HG03103 (cell line): ENCODE measurements at regions not wholly inside any gene's neighbourhood (a gene's known extent, or its start where the extent isn't known, plus 50 kb on each side); places are given as distances from the start of the nearest gene placed in this dataset.
"Not testable (repeated sequence)": the region's sequence is repeated elsewhere in the genome, so short reads cannot be mapped to it uniquely, and the experiment has no call there.

Experiments used
- ATAC-seq: cut with Tn5 transposase; IDR thresholded peaks from one replicate; pipeline ENCODE4 v1.9.1; 2021; ENCODE audit warnings: low read depth; ENCODE audit not compliant: unreplicated experiment

DNA sequence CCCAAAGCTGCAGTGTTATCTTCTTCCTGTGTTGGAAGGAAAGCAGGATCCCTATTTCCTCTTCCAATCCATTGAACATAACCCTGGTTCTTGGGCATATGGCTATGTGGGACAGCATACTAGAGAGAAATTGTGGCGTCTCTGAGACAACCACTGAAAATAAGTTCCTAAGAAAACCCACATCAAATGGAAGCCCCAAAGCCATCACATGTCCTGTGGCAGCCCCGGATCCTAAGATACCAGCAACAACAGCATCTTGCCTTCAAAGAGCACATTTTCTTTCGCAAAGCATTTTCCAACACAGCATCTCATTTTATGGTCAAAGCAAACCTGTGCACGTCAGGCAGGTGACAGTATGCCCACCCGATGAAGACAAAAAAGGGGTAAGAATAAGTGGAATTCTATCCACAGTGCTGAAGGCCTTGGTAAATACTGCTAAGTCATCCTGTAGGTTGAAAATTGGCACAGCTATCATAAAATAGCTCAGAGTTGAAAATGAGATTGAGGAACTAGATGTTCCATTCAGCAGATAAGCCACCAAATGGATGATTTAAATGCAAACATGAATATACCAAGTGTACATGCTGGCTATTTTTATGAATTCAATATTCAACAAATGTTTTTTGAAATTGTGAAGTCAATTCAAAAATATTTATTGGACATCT, 232.2 kb downstream of the DLEU7 start:
- no peak for ATAC-seq

GRCh38 chr13:50612717-50613116, 230.8 kb downstream of the DLEU7 start:
- ATAC-seq, result no peak

DNA sequence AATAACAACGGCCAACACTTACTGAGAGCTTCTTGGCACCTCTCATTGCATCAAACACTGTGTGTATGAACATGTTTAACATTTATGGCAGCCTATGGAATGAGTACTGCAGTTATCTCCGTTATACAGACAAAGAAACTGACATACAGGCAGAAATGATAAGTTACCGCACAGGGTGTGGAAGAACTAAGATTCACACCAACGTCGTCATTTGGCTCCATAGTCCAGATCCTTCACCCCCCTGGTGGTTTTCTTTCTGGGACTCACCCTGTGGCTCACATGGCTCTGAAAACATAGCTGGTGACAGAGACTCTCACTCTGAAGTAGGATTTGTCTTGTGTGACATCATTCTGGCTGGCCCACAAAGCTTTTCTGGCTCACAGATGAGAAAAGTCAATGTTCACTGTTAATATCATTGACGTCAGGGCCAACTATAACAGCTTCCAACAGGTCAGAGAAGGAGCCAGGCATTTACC, 230.1 kb downstream of the DLEU7 start:
- ATAC-seq, result no peak

DNA sequence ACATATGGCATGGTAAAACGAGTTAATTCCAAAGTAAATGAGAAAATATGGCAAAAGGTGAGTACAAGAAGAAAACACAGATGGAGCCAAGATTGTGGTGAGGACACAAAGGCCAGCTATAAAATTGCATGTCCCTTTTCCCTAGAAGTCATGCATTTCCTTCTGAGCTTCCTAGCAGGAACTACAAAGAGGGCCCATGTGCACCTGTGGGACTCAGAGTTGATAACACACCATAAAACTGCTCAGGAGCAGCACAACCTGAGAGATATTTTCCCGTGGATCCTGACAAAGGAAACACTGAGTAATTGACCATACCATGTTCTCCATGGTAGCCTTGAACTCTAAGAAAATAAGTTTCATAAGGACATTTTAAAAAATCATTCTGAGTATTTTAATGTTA, 228.3 kb downstream of the DLEU7 start:
- no peak for ATAC-seq

- ATAC-seq, result no peak
Measured at GRCh38 chr13:50616101-50616500, 227.4 kb downstream of the DLEU7 start.

DNA sequence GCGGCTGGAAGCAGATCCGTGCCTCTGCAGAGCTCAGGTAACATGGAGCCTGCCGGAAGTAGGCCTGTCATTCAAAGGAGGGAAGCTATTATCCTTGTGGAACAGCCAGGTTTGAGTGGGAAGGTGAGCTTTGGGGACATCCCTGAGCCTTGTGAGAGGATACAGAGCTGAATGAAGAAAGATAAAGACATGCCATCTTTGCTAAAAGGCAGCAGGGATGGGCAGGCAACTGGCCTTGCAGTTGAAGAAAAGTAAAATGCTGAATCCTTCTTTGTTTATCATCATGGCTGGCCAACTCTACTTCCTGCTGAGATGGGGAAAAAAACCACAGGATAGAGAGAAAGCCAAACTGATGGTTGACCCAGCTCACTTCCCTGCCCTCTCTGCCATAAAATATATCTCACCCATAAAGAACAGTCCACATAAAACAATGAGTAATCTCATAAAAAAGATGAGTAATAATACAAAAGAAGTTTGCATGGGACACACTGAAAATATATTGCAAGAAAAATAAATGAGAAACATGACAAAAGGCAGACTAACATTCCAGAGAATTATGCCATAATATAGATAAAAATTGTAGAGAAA, 226.3 kb downstream of the DLEU7 start:
- no peak for ATAC-seq

GRCh38 chr13:50618206-50618605, 225.3 kb downstream of the DLEU7 start:
- ATAC-seq, result no peak

DNA sequence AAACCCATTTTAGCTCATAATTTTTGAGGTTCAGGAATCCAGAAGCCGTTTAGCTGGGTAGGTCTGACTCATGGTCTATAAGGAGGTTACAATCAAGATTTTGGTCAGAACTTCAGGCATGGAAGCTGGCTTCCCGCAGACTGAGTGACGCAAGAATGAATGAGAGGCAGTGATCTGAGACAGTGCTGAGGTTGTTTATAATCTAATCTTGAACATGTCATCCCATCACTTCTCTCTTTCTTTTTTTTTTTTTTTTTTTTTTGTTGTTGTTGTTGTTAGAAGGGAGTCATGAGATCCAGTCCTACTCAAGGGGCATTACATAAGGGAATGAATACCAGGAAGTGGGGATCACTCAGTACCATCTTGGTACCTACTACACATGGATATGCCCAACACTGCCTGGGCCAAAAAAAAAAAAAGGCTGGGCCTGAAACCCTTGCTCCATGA, 217.4 kb downstream of the DLEU7 start:
- no peak for ATAC-seq

DNA sequence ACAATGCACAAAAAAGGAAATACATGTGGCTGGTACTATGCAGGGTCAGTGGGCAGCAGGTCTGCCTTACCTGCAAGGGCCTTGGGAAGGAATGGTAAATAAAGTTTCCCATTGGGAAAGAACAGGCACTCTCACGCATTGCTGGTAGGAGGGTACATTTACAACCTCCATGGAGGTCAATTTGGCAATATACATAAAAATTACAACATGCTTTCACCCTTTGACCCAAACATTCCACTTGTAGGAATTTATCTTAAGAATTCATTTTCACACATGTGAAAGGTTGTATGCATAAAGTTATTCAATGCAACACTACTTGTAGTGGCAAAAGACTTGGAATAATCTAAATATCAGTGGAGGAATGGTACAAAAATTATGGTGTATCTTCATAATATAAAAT, 216.4 kb downstream of the DLEU7 start:
- no peak for ATAC-seq

- ATAC-seq, result not testable (repeated sequence)
Measured at GRCh38 chr13:50628512-50628911, 215.0 kb downstream of the DLEU7 start.

DNA sequence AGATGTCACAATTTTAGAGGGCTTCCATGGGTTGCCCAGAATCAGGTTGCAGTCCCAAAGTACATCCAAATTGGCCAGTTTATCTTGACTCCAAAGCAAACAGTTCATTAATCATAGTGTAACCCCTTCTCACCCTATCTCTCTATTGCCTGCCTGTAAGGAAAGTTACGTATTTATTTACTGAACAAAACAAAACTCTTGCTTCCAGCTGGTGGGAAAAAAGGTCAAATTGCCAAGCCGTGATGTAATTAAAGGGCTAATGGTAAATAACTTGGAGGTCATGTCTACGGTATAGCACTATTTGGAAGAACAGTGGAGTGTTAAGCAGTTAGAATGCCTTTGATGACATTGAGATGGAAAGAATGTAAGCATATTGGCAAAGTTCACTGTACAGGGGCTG, 214.0 kb downstream of the DLEU7 start:
- no peak for ATAC-seq

GRCh38 chr13:50629966-50630365, 213.5 kb downstream of the DLEU7 start:
- no peak for ATAC-seq

DNA sequence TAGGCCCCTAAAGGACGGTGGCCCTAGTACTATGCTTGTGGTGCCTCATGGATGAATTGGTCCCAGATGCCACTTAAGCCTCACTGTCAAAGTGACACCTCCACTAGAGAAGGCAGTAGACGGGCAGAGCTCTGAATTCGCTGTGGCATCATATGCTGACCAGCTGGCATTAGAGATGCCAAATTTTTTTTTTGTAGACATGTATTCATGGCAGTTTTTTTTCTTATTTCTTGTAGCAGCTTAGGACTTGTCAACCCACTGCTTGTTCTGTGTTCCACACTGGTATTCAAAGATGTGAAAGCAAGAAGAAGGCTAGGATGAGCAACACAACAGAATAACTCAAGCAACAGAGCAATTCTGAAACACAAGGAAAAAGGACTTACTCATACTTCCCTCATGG, 212.5 kb downstream of the DLEU7 start:
- no peak for ATAC-seq

- no peak for ATAC-seq
Measured at GRCh38 chr13:50634339-50634738, 209.2 kb downstream of the DLEU7 start.

DNA sequence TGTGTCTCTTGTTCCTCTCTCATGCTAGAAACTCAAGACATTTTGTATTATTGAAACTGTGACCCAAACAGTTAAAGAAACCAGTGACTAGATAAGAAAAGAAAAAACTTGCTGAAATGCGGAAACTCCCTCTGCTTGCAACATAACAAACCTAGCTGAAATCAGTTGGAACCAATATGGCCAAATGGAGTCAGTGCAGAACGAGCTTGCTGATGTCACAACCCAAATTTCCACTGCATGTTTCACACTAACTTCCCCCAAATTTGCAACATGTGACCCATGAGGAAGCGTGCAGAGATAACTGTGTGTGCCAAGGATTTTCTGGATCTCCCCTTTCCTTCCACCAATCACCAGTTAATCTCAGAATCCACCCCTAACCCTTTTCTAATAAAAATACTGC, 208.0 kb downstream of the DLEU7 start:
- peak; percentile 53 for ATAC-seq

GRCh38 chr13:50636007-50636704, 207.3 kb downstream of the DLEU7 start:
- ATAC-seq, result peak; percentile 55

- ATAC-seq, result no peak
Measured at GRCh38 chr13:50643060-50643459, 200.4 kb downstream of the DLEU7 start.

DNA sequence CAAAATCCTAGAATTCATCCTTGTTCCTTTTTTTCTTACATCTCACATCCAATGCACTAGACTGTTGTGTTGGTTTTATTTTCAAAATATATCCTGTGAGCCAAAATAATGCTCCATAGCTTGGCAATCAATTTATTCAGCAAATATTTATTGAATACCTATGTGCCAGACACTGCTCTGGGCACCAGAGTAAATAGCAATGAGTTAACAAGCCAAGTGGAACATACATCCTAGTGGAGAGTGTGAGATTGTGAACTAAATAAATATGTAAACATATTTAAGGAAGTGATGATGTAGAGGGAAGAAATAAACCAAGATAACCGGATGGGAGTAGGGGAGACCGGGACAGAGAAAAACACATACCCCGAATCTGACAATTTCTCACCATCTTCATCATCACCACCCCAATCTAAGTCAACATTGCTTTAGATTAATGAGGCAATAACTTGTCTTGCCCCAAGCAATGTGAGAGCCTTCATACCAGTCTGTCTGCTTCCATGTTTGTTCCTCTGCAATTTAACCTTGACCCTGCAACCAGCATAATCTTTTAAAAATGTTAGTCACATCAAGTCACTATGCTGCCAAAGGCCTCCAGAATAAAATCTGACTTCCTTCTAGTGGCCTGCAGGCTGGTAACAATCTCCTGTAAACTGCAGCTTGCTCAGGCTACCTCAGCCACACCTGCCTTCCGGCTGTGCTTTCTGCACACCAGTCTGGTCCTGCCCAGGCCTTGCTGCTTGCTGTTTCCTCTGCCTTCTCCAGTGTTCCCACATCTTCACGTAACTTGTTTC, 199.2 kb downstream of the DLEU7 start:
- ATAC-seq, result no peak

GRCh38 chr13:50645092-50645491, 198.4 kb downstream of the DLEU7 start:
- no peak for ATAC-seq

DNA sequence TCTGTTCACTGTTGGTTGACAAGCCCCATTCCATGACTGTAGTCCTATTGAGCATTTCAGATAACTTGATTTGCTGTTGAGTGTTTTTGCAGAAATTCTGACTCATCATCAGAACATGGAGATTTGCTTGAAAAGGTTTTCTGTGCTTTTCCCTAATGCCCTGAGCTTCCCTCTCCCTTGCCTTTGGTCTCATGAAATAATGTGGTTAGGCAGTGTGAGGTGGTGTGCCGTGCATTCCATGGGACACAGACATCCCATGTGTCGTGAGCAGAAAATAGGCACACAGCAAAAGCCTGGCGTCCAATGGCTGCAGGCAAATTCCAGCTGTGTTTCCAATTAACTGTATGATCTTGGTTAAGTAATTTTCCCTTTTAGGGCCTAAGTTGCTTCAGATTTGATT, 197.4 kb downstream of the DLEU7 start:
- no peak for ATAC-seq

GRCh38 chr13:50649211-50649610, 194.3 kb downstream of the DLEU7 start:
- ATAC-seq, result no peak
